NT2/D1 (cell line): ENCODE measurements at regions not wholly inside any gene's neighbourhood (a gene's known extent, or its start where the extent isn't known, plus 50 kb on each side); places are given as distances from the start of the nearest gene placed in this dataset.

Source experiments
- DNase-seq: peaks from one replicate; pipeline ENCODE4 v3.0.0-alpha.2; 2011; ENCODE audit warnings: low read depth, low spot score
- H3K27me3 ChIP-seq: 2 replicates; pipeline ENCODE4 v1.6.0; 2011; ENCODE audit warnings: mild to moderate bottlenecking; ENCODE audit not compliant: insufficient read length, insufficient read depth
- H3K36me3 ChIP-seq: 2 replicates; pipeline ENCODE4 v1.6.1; 2011; ENCODE audit warnings: mild to moderate bottlenecking, low read length, mixed read lengths; ENCODE audit not compliant: insufficient read depth, insufficient read length
- H3K4me1 ChIP-seq: 2 replicates; pipeline ENCODE4 v1.5.1; 2011; ENCODE audit not compliant: insufficient read depth, insufficient read length
- H3K4me3 ChIP-seq: 2 replicates; pipeline ENCODE4 v1.5.1; 2011; ENCODE audit warnings: low read depth; ENCODE audit not compliant: insufficient read length
- H3K9ac ChIP-seq: 2 replicates; pipeline ENCODE4 v1.6.0; 2011; ENCODE audit warnings: low read depth; ENCODE audit not compliant: insufficient read length
- H3K9me3 ChIP-seq: 2 replicates; pipeline ENCODE4 v1.5.1; 2011; ENCODE audit warnings: mild to moderate bottlenecking, low read length; ENCODE audit not compliant: insufficient read depth
- SUZ12 ChIP-seq: IDR thresholded peaks from 2 replicates; pipeline ENCODE4 v1.6.1; 2011; ENCODE audit not compliant: insufficient read length, insufficient read depth; ENCODE audit errors: extremely low read depth
- YY1 ChIP-seq: IDR thresholded peaks from 2 replicates; pipeline ENCODE4 v1.6.1; 2011; ENCODE audit not compliant: insufficient read length, insufficient read depth
- ZNF274 ChIP-seq: IDR thresholded peaks from 2 replicates; pipeline ENCODE4 v1.6.1; 2011; ENCODE audit warnings: mild to moderate bottlenecking, low read depth, low read length

DNA sequence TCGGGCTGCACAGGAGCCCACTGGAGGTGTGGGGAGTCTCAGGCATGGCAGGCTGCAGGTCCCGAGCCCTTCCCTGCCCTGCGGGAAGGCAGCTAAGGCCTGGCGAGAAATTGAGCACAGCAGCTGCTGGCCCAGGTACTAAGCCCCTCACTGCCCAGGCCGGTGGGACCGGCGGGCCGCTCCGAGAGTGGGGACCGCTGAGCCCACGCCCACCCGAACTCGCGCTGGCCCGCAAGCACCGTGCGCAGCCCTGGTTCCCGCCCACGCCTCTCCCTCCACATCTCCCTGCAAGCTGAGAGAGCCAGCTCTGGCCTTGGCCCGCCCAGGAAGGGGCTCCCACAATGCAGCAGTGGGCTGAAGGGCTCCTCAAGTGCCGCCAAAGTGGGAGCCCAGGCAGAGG lies 82.0 kb upstream of the NEIL3 start:
- DNase-seq = no peak
- Histone ChIP-seq H3K9me3 (no peaks in the 10 kb centered on the region), H3K4me1 (no peaks in the 10 kb centered on the region), H3K27me3 (no peaks in the 10 kb centered on the region), H3K9ac (no peak overlapping the region), H3K4me3 (no peak overlapping the region), H3K36me3 (no peaks in the 10 kb centered on the region)
- TF ChIP-seq ZNF274 (no peak), YY1 (no peak), SUZ12 (no peak)

DNA sequence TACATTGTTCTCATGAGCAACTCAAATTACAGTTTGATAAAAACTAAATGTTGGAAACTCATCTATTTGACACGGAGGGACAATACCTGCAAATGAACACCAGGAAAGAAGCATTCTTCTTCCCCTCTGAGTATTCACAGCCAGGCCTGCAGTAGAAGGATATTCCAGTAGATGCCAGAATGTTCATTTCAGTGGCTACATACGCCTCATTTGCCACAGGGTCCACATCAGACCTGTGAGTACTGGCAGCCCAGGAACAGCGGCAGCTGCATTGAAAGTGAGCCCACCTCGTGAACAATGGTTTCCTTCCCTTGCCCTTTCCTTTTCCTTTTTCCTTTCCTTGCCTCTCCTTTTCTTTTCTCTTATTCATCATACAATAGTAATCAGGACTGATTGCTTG lies 81.1 kb upstream of the NEIL3 start:
- no peak for TF ChIP-seq SUZ12
- no peaks in the 10 kb centered on the region for H3K4me1 ChIP-seq
- no peak for DNase-seq
- no peak overlapping the region for H3K9ac ChIP-seq
- no peaks in the 10 kb centered on the region for H3K9me3 ChIP-seq
- no peaks in the 10 kb centered on the region for H3K27me3 ChIP-seq
- no peak overlapping the region for H3K4me3 ChIP-seq
- no peaks in the 10 kb centered on the region for H3K36me3 ChIP-seq

DNA sequence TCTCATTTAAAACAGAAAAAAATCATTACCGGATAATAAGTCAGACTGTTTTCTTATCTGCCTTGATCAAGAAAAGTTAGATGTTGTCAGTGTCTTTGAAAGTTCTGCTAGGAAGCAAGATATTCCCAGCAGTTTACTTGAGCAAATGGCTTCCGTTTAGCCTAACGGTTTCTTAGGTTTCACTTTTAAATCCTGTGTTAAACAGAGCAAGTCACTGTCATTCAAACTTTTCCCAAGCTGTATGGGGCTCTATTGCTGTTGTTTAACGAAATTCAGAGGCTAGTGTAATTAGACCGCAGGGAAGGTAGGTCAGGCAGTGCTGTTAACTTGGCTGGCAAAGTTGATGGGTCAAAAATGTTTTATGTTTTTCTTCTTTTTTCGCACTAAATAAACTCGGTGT lies 80.3 kb upstream of the NEIL3 start:
- no peak for DNase-seq
- H3K4me3 ChIP-seq = no peak overlapping the region
- no peaks in the 10 kb centered on the region for H3K4me1 ChIP-seq
- no peaks in the 10 kb centered on the region for H3K36me3 ChIP-seq
- TF ChIP-seq YY1 = no peak
- TF ChIP-seq ZNF274 = no peak
- no peak for TF ChIP-seq SUZ12
- no peaks in the 10 kb centered on the region for H3K27me3 ChIP-seq
- no peak overlapping the region for H3K9ac ChIP-seq
- H3K9me3 ChIP-seq = no peaks in the 10 kb centered on the region

DNA sequence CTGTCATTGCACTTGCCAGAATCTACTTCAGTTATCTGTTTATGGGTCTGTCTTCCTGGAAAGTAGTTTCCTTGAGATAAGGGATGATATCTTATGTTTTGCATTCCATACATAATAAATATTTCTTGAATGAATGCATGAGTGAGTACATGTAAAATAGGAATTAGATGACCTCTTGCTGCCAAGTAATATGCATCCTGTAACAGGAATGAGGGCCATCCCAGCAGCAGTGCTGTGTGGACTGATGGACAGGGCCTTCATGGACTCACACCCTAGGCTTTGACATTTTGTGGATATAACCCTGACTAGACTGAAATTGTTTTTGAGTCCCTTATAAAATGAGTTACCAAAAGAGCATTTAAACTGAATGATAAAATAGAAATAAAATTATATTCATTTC lies 77.2 kb upstream of the NEIL3 start:
- H3K27me3 ChIP-seq = no peaks in the 10 kb centered on the region
- no peaks in the 10 kb centered on the region for H3K4me1 ChIP-seq
- H3K4me3 ChIP-seq = no peak overlapping the region
- DNase-seq = no peak
- no peak for TF ChIP-seq YY1
- no peak for TF ChIP-seq SUZ12
- no peaks in the 10 kb centered on the region for H3K9me3 ChIP-seq
- H3K9ac ChIP-seq = no peak overlapping the region
- H3K36me3 ChIP-seq = no peaks in the 10 kb centered on the region

- Histone ChIP-seq H3K9ac (no peak overlapping the region), H3K4me3 (no peak overlapping the region), H3K27me3 (no peaks in the 10 kb centered on the region), H3K36me3 (no peaks in the 10 kb centered on the region), H3K4me1 (no peaks in the 10 kb centered on the region), H3K9me3 (no peaks in the 10 kb centered on the region)
- no peak for DNase-seq
- TF ChIP-seq YY1 (no peak), SUZ12 (no peak), ZNF274 (no peak)
Observed at GRCh38 chr4:177235026-177235425, 74.6 kb upstream of the NEIL3 start.

GRCh38 chr4:177236886-177237285 lies 72.8 kb upstream of the NEIL3 start:
- no peaks in the 10 kb centered on the region for H3K4me1 ChIP-seq
- no peak overlapping the region for H3K9ac ChIP-seq
- no peaks in the 10 kb centered on the region for H3K27me3 ChIP-seq
- DNase-seq = no peak
- H3K36me3 ChIP-seq = no peaks in the 10 kb centered on the region
- no peak overlapping the region for H3K4me3 ChIP-seq
- TF ChIP-seq ZNF274 = no peak
- no peak for TF ChIP-seq SUZ12
- no peak for TF ChIP-seq YY1
- no peaks in the 10 kb centered on the region for H3K9me3 ChIP-seq

DNA sequence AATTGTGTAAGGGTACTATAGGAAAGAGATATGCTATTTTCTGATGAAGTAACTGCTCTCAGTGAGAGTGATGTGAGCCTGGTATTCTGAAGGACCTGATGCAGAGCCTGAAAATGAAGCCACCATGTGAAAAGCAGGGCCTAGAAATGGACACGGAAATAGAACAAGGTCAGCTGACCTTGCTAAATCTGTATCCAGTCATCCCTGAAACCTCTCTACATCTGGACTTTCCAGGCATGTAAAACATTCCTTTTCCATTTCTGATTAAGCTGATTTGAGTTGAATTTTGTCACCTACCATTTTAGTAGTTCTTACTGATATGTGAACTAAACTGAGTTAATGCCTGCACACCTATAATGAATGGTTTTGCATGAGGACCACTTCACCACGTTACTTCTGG lies 72.4 kb upstream of the NEIL3 start:
- H3K27me3 ChIP-seq = no peaks in the 10 kb centered on the region
- no peaks in the 10 kb centered on the region for H3K9me3 ChIP-seq
- no peak for DNase-seq

DNA sequence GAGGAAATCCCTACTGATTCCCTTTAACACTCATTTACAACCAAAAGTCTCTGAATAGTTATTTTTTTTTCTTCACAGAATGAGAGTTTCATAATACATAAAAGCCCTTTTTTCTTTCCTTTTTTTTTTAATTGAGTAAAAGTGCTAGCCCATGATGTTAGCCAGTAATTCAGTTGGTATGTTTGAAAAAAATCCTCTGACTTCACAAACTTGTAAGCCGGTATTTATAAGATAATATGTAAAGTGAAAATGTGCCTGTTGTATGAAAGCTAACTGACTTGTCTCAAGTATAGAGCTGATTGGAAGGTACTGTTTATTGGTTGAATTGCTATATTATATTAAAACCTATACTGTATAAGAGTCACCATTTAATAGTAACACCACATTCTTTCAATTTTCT lies 70.2 kb upstream of the NEIL3 start:
- no peak overlapping the region for H3K9ac ChIP-seq
- DNase-seq = no peak
- H3K4me1 ChIP-seq = no peaks in the 10 kb centered on the region

More for the DNA sequence above, 72.4 kb upstream of the NEIL3 start:
- TF ChIP-seq ZNF274 = no peak
- H3K9ac ChIP-seq = no peak overlapping the region
- H3K4me3 ChIP-seq = no peak overlapping the region
- H3K4me1 ChIP-seq = no peaks in the 10 kb centered on the region
- H3K36me3 ChIP-seq = no peaks in the 10 kb centered on the region

More for the DNA sequence above, 70.2 kb upstream of the NEIL3 start:
- Histone ChIP-seq H3K9me3 (no peaks in the 10 kb centered on the region), H3K36me3 (no peaks in the 10 kb centered on the region), H3K27me3 (no peaks in the 10 kb centered on the region), H3K4me3 (no peak overlapping the region)
- TF ChIP-seq ZNF274 = no peak
- no peak for TF ChIP-seq YY1
- TF ChIP-seq SUZ12 = no peak
